Activated CD8-positive, alpha-beta T cell treated with anti-CD3 and anti-CD28 coated beads, Interleukin-2, amount 10 ng/mL, durations not matched to agents 7 days and 5 days (primary cell): ENCODE measurements at regions not wholly inside any gene's neighbourhood (a gene's known extent, or its start where the extent isn't known, plus 50 kb on each side); places are given as distances from the start of the nearest gene placed in this dataset.

ENCODE experiments used
- ATAC-seq: fragments of 150-1000 bp; cut with Tn5 transposase; one replicate; pipeline ENCODE4 v1.10.0; 2021; ENCODE audit warnings: moderate library complexity
- CTCF ChIA-PET: fragments of 350-600 bp; sonication (Branson Sonifier 250); formaldehyde crosslinking; loops from one replicate; lab custom pipeline; 2021; ENCODE audit warnings: antibody characterized with exemption; lab: Charles Lee
- POLR2A ChIA-PET: fragments of 350-600 bp; sonication (Branson Sonifier 250); formaldehyde crosslinking; loops from one replicate; lab custom pipeline; 2021; ENCODE audit warnings: antibody characterized with exemption; lab: Charles Lee
- DNase-seq: peaks from one replicate; pipeline ENCODE4 v3.0.0-alpha.2; 2020
- H3K27ac Mint-ChIP-seq: one replicate; pipeline ENCODE4 v1.8.0; 2021; ENCODE audit warnings: mild to moderate bottlenecking, mixed read lengths
- H3K27me3 Mint-ChIP-seq: one replicate; pipeline ENCODE4 v1.8.0; 2021; ENCODE audit warnings: low read depth, mixed read lengths
- H3K36me3 Mint-ChIP-seq: one replicate; pipeline ENCODE4 v1.8.0; 2021; ENCODE audit warnings: low read depth, mixed read lengths
- H3K4me1 Mint-ChIP-seq: one replicate; pipeline ENCODE4 v1.8.0; 2021; ENCODE audit warnings: low read depth, mixed read lengths
- H3K4me3 Mint-ChIP-seq: one replicate; pipeline ENCODE4 v1.8.0; 2021; ENCODE audit warnings: mild to moderate bottlenecking, mixed read lengths
- H3K9me3 Mint-ChIP-seq: one replicate; pipeline ENCODE4 v1.8.0; 2022; ENCODE audit warnings: mixed read lengths; ENCODE audit not compliant: insufficient read depth

GRCh38 chr6:4010048-4010447, 68.9 kb downstream of the FAM217A start:
- H3K36me3 Mint-ChIP-seq = peaks cover 32% of the 10 kb centered on the region
- no peak overlapping the region for H3K4me3 Mint-ChIP-seq
- H3K9me3 Mint-ChIP-seq = peaks cover 5% of the 10 kb centered on the region
- ChIA-PET CTCF (interaction anchor here (1.5 to 4.5 kb wide), 4 partner anchors 11 to 278 kb away, joined by 3 to 21 read pairs (median 10); partner anchors contain the start of gene FAM50B), POLR2A (interaction anchor here (0.7 kb wide), 1 partner anchor 898 kb away, joined by 3 read pairs; no protein-coding TSS in a partner anchor)
- DNase-seq (no peak), ATAC-seq (no peak)
- H3K4me1 Mint-ChIP-seq = peaks cover 55% of the 10 kb centered on the region
- peak overlapping the region; percentile 44 for H3K27ac Mint-ChIP-seq
- no peaks in the 10 kb centered on the region for H3K27me3 Mint-ChIP-seq

GRCh38 chr6:4010689-4011090, 68.2 kb downstream of the FAM217A start:
- CTCF ChIA-PET = interaction anchor here (1.5 to 4.5 kb wide), 4 partner anchors 11 to 279 kb away, joined by 3 to 21 read pairs (median 10); partner anchors contain the start of gene FAM50B
- Mint-ChIP-seq H3K4me3 (peak overlapping the region; percentile 47), H3K27ac (peak overlapping the region; percentile 85), H3K4me1 (peaks cover 58% of the 10 kb centered on the region), H3K27me3 (no peaks in the 10 kb centered on the region), H3K9me3 (peaks cover 5% of the 10 kb centered on the region), H3K36me3 (peaks cover 37% of the 10 kb centered on the region)
- POLR2A ChIA-PET = no interaction called here
- DNase-seq = peak; percentile 64
- ATAC-seq = peak; percentile 89

- DNase-seq (no peak), ATAC-seq (no peak)
- ChIA-PET POLR2A (no interaction called here), CTCF (interaction anchor here (0.6 to 1.1 kb wide), 4 partner anchors 8 to 264 kb away, joined by 3 to 4 read pairs (median 4); a partner anchor contains a TSS)
- Mint-ChIP-seq H3K27me3 (no peaks in the 10 kb centered on the region), H3K4me3 (no peak overlapping the region), H3K36me3 (peaks cover 42% of the 10 kb centered on the region), H3K9me3 (peaks cover 5% of the 10 kb centered on the region), H3K4me1 (peaks cover 68% of the 10 kb centered on the region), H3K27ac (no peak overlapping the region)
Observed at GRCh38 chr6:4012826-4013225, 66.1 kb downstream of the FAM217A start.

GRCh38 chr6:4017058-4017739, 61.7 kb downstream of the FAM217A start:
- ChIA-PET CTCF (interaction anchor here (1.0 to 2.1 kb wide), 9 partner anchors 33 to 274 kb away, joined by 3 to 10 read pairs (median 6); partner anchors contain the start of genes ECI2 and FAM50B), POLR2A (interaction anchor here (1.2 to 1.7 kb wide), 2 partner anchors 19 to 138 kb away, joined by 3 read pairs; no protein-coding TSS in a partner anchor)
- H3K9me3 Mint-ChIP-seq = peaks cover 5% of the 10 kb centered on the region
- peaks cover 61% of the 10 kb centered on the region for H3K4me1 Mint-ChIP-seq
- peak overlapping the region; percentile 92 for H3K4me3 Mint-ChIP-seq
- no peak for DNase-seq
- ATAC-seq = no peak
- no peaks in the 10 kb centered on the region for H3K27me3 Mint-ChIP-seq
- peak overlapping the region; percentile 98 for H3K27ac Mint-ChIP-seq
- peaks cover 49% of the 10 kb centered on the region for H3K36me3 Mint-ChIP-seq

DNA sequence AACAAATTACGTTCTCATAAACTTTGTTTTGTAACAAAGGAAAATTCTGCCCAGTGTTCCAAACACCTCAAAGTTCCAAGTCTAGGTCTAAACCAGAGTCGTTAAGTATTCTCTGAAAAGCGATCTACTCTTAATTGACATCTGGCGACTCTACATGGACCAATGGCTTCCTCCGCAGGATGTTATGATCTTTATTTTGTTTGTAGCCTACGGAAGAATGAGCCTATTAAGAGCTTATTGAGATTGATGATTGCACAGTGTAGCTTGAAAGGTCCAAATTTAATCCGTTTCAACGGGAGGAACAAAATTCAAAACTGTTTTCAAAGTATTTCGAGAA, 61.1 kb downstream of the FAM217A start:
- Mint-ChIP-seq H3K4me3 (peak overlapping the region; percentile 92), H3K27ac (peak overlapping the region; percentile 98), H3K27me3 (no peaks in the 10 kb centered on the region), H3K4me1 (peaks cover 59% of the 10 kb centered on the region), H3K9me3 (peaks cover 5% of the 10 kb centered on the region), H3K36me3 (peaks cover 48% of the 10 kb centered on the region)
- ATAC-seq = peak; percentile 12
- DNase-seq = peak; percentile 45
- POLR2A ChIA-PET = interaction anchor here (0.7 to 1.7 kb wide), 8 partner anchors 15 to 867 kb away, joined by 3 to 4 read pairs (median 3); partner anchors contain the start of gene ECI2
- CTCF ChIA-PET = interaction anchor here (1.0 to 2.1 kb wide), 9 partner anchors 32 to 275 kb away, joined by 3 to 10 read pairs (median 6); partner anchors contain the start of genes ECI2 and FAM50B

DNA sequence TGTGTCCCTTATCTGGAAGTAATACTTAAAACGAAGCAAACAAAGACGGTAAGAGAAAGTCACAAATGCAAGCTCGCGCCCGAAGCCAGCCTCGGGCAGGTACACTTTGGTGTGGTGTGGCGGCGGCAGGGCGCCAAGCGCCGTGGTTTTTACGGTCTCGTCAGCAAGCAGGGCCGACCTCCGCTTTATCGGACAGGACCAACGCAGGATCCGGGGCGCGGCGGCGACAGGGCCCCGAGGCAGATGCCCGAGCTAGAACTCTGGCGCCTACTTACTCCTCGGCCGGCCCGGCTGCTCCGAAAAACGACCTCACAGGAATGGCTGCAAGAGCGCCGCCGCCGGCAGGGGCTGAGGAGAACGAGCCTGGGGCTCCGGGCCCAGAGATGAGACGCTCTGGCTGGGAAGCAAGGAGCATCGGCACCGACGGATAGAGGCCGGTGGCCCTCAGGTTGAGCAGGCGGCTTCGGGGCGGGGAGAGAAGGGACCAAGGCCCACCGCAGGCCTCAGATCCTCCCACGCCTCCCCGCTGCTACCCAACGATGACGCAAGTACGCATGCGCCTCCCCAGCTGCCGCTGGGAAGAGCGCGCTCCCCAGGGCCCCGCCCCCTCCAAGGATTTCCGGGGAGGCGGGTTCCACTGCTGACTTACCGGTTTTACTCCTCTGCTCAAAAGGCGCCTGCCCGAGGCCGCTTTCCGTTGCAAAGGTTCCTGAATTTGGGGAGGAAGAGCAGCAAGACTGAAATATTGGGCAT, 60.6 kb downstream of the FAM217A start:
- ATAC-seq (peak; percentile 66), DNase-seq (peak; percentile 96)
- no peaks in the 10 kb centered on the region for H3K27me3 Mint-ChIP-seq
- H3K36me3 Mint-ChIP-seq = peaks cover 47% of the 10 kb centered on the region
- CTCF ChIA-PET = interaction anchor here (0.9 to 2.1 kb wide), 10 partner anchors 9 to 276 kb away, joined by 3 to 10 read pairs (median 5); partner anchors contain the start of genes ECI2 and FAM50B
- POLR2A ChIA-PET = interaction anchor here (0.5 to 1.7 kb wide), 10 partner anchors 15 to 868 kb away, joined by 3 to 6 read pairs (median 3); partner anchors contain the start of gene ECI2
- peaks cover under 1% of the 10 kb centered on the region for H3K9me3 Mint-ChIP-seq
- peaks cover 58% of the 10 kb centered on the region for H3K4me1 Mint-ChIP-seq
- H3K4me3 Mint-ChIP-seq = peak overlapping the region; percentile 92
- peak overlapping the region; percentile 98 for H3K27ac Mint-ChIP-seq
